Upper lobe of left lung (tissue), 6 donors: ENCODE measurements at regions not wholly inside any gene's neighbourhood (a gene's known extent, or its start where the extent isn't known, plus 50 kb on each side); places are given as distances from the start of the nearest gene placed in this dataset.

Source experiments
- ATAC-seq, 2 donors: fragments of 200-7000 bp; cut with Tn5 transposase; one replicate each; pipeline ENCODE4 v1.9.1; 2022; ENCODE audit warnings: mild to moderate bottlenecking in 2 of 2, moderate library complexity in 2 of 2; ENCODE audit not compliant: low FRiP score in 2 of 2
- DNase-seq, 2 donors: peaks; one replicate each; pipeline ENCODE4 v3.0.0-alpha.2; 2019 to 2020
- H3K27ac ChIP-seq, 4 donors: fragments of 200-600 bp; sonication (generic); one replicate each; pipeline ENCODE4 v1.5.1; 2016 to 2019
- H3K27me3 ChIP-seq, 4 donors: fragments of 200-600 bp; sonication (generic); one replicate each; pipeline ENCODE4 v1.5.1; 2017 to 2019
- H3K36me3 ChIP-seq, 4 donors: fragments of 200-600 bp; sonication (generic); one replicate each; pipeline ENCODE4 v1.5.1; 2016 to 2019
- H3K4me1 ChIP-seq, 4 donors: fragments of 200-600 bp; sonication (generic); one replicate each; pipeline ENCODE4 v1.5.1; 2018 to 2019
- H3K4me3 ChIP-seq, 4 donors: fragments of 200-600 bp; sonication (generic); one replicate each; pipeline ENCODE4 v1.5.1; 2017 to 2019; ENCODE audit warnings: mild to moderate bottlenecking in 2 of 4, moderate library complexity in 1 of 4
- H3K9me3 ChIP-seq, 4 donors: fragments of 200-600 bp; sonication (generic); one replicate each; pipeline ENCODE4 v1.5.1; 2018 to 2019
- CTCF ChIP-seq, 6 experiments: fragments of 450-650 bp in 4 of 6; fragments of 200-600 bp in 2 of 6; sonication (generic) in 2 of 6; IDR thresholded peaks; one replicate each; pipeline ENCODE4 v1.5.1; 2016 to 2019; ENCODE audit warnings: antibody characterized with exemption in 6 of 6
- EP300 ChIP-seq, 4 donors: sonication (generic); formaldehyde crosslinking; IDR thresholded peaks; one replicate each; pipeline ENCODE4 v1.5.1; 2017; ENCODE audit warnings: antibody characterized with exemption in 4 of 4, control low read depth in 2 of 4
- POLR2A ChIP-seq, 4 donors: fragments of 450-650 bp; IDR thresholded peaks; one replicate each; pipeline ENCODE4 v1.5.1; 2016 to 2017; ENCODE audit warnings: antibody characterized with exemption in 4 of 4, mild to moderate bottlenecking in 2 of 4
- POLR2AphosphoS5 ChIP-seq, 2 donors: sonication (generic); formaldehyde crosslinking; IDR thresholded peaks; one replicate each; pipeline ENCODE4 v1.5.1; 2017; ENCODE audit warnings: antibody characterized with exemption in 2 of 2
- WGBS, 2 donors: methylation state at CpG; one replicate each; pipeline ENCODE4 v1.1.5; 2017 to 2018; 5-methylcytosine and 5-hydroxymethylcytosine counted together
- donor health status: DM: no; HTN: no; CAD: no; lungs with moderate emphysema.
- donor health status: DM: no; HTN: yes; CAD: no; lungs with severe emphysema.

DNA sequence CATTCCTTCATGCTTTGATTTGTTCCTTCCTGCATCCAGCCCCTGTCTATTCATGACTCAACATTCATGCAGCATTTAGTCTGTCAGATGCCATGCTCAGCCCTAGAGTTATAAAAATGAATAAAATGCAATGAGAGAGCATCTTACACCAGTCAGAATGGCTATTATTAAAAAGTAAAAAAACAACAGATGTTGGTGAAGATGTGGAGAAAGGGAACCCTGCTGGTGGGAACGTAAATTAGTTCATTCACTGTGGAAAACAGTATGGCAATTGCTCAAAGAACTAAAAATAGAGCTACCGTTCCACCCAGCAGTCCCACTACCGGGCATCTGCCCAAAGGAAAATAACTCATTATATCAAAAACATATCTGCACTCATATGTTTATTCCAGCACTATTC is 70.0 kb upstream of the GTF3A start:
- TF ChIP-seq EP300 (IDR thresholded peaks at IDR 0.05) = no peak
- TF ChIP-seq POLR2AphosphoS5 (IDR thresholded peaks at IDR 0.05) = no peak
- TF ChIP-seq POLR2A (IDR thresholded peaks at IDR 0.05) = no peak
- TF ChIP-seq CTCF (IDR thresholded peaks at IDR 0.05) = no peak
- no peak for ATAC-seq
- H3K36me3 ChIP-seq = no peaks in the 10 kb centered on the region
- H3K27me3 ChIP-seq = no peaks in the 10 kb centered on the region
- peaks cover 0 to 15% (median 0%) of the 10 kb centered on the region in 4 donors for H3K4me1 ChIP-seq
- DNase-seq = no peak
- no peaks in the 10 kb centered on the region for H3K9me3 ChIP-seq
- no peak overlapping the region for H3K4me3 ChIP-seq
- no peak overlapping the region for H3K27ac ChIP-seq
- 44 to 50% methylated on average over 3 of the region's 3 CpGs for WGBS, 2 donors

GRCh38 chr13:27355894-27356293 is 68.5 kb upstream of the GTF3A start:
- ATAC-seq (no peak), DNase-seq (no peak)
- Histone ChIP-seq H3K4me3 (no peak overlapping the region), H3K4me1 (peaks cover 0 to 5% (median 0%) of the 10 kb centered on the region in 4 donors), H3K36me3 (no peaks in the 10 kb centered on the region), H3K27ac (no peak overlapping the region), H3K9me3 (no peaks in the 10 kb centered on the region), H3K27me3 (no peaks in the 10 kb centered on the region)
- TF ChIP-seq POLR2AphosphoS5 (IDR thresholded peaks at IDR 0.05) (no peak), EP300 (IDR thresholded peaks at IDR 0.05) (no peak), POLR2A (IDR thresholded peaks at IDR 0.05) (no peak), CTCF (IDR thresholded peaks at IDR 0.05) (no peak)
- WGBS, 2 donors = 76 to 89% methylated on average over 7 of the region's 7 CpGs

DNA sequence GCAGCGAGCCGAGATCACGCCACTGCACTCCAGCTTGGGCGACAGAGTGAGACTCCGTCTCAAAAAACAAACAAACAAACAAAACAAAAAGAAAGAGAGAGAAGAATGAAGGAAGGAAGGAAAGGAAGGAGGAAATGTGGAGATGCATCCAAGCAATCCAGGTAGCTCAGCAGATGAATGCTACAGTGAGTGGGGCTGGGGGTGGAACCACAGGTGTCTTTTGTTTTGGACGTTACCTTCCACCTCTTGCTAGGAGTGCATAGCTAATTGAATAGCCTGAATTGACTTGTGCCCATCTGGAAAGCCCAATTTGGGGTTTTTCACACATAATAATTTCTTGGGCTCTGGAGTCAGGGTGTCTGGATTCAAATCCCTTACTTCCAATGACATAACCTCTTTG is 66.0 kb upstream of the GTF3A start:
- Histone ChIP-seq H3K36me3 (no peaks in the 10 kb centered on the region), H3K4me3 (no peak overlapping the region), H3K4me1 (peaks cover 5 to 11% (median 10%) of the 10 kb centered on the region in 4 donors), H3K27me3 (no peaks in the 10 kb centered on the region), H3K27ac (no peak overlapping the region), H3K9me3 (no peaks in the 10 kb centered on the region)
- TF ChIP-seq POLR2AphosphoS5 (IDR thresholded peaks at IDR 0.05) (no peak), EP300 (IDR thresholded peaks at IDR 0.05) (no peak), POLR2A (IDR thresholded peaks at IDR 0.05) (no peak), CTCF (IDR thresholded peaks at IDR 0.05) (no peak)
- DNase-seq (no peak), ATAC-seq (no peak)
- WGBS, 2 donors = 85 to 92% methylated on average over 6 of the region's 6 CpGs

DNA sequence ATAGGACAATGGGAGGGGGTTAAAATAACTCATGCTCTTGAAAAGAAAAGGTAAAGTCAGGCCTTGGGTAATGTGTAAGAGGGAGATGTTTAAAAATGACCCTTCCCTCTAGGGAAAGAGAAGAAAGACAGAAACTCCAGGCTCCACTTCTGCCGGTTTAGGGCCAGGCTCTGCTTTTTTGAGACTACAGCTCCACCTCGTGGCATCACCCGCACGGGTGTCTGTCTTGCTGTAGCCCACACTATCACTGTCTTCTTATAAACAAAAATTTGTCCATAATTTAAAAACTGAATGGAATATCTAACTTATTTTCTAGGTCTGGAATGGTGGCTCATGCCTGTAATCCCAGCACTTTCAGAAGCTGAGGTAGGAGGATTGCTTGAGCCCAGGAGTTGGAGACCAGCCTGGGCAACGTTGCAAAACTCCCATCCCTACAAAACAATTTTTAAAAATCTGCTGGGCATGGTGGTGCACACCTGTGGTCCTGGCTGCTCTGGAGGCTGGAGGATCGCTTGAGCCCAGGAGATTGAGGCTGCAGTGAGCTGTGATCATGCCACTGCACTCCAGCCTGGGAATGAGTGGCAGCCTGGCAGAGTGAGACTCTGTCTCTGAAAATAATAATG is 65.1 kb upstream of the GTF3A start:
- WGBS, 2 donors = 9 to 13% methylated on average over 6 of the region's 6 CpGs
- TF ChIP-seq POLR2AphosphoS5 (IDR thresholded peaks at IDR 0.05) = no peak
- TF ChIP-seq POLR2A (IDR thresholded peaks at IDR 0.05) = no peak
- peak in 5 of 6 experiments; percentile 37 to 67 (median 64) for TF ChIP-seq CTCF (IDR thresholded peaks at IDR 0.05)
- no peak for TF ChIP-seq EP300 (IDR thresholded peaks at IDR 0.05)

GRCh38 chr13:27360562-27360961 is 63.9 kb upstream of the GTF3A start:
- H3K27ac ChIP-seq = no peak overlapping the region
- 88% methylated on average over 9 of the region's 9 CpGs for WGBS, 2 donors
- H3K4me3 ChIP-seq = no peak overlapping the region
- no peaks in the 10 kb centered on the region for H3K27me3 ChIP-seq
- DNase-seq (no peak), ATAC-seq (no peak)
- H3K36me3 ChIP-seq = no peaks in the 10 kb centered on the region
- H3K4me1 ChIP-seq = peaks cover 5 to 11% (median 10%) of the 10 kb centered on the region in 4 donors
- TF ChIP-seq EP300 (IDR thresholded peaks at IDR 0.05) = no peak
- TF ChIP-seq POLR2A (IDR thresholded peaks at IDR 0.05) = no peak
- TF ChIP-seq CTCF (IDR thresholded peaks at IDR 0.05) = no peak
- no peak for TF ChIP-seq POLR2AphosphoS5 (IDR thresholded peaks at IDR 0.05)
- no peaks in the 10 kb centered on the region for H3K9me3 ChIP-seq

More for the DNA sequence above, 65.1 kb upstream of the GTF3A start:
- DNase-seq = peak in 1 of 2 donors; percentile 60
- Histone ChIP-seq H3K36me3 (no peaks in the 10 kb centered on the region), H3K4me1 (peaks cover 5 to 11% (median 10%) of the 10 kb centered on the region in 4 donors), H3K27ac (no peak overlapping the region), H3K27me3 (no peaks in the 10 kb centered on the region), H3K4me3 (no peak overlapping the region), H3K9me3 (no peaks in the 10 kb centered on the region)
- peak in 1 of 2 donors; percentile 73 for ATAC-seq
